Esophagus muscularis mucosa (tissue), 3 donors: ENCODE measurements at regions not wholly inside any gene's neighbourhood (a gene's known extent, or its start where the extent isn't known, plus 50 kb on each side); places are given as distances from the start of the nearest gene placed in this dataset.

ENCODE experiments used
- POLR2A ChIP-seq: fragments of 450-650 bp; IDR thresholded peaks from one replicate; pipeline ENCODE4 v1.6.1; 2017; ENCODE audit warnings: antibody characterized with exemption, moderate library complexity, mild to moderate bottlenecking, low read depth
- TF ChIP-seq, protein P1 (sequence below), 3 experiments: fragments of 200-600 bp in 2 of 3; fragments of 450-650 bp in 1 of 3; sonication (generic) in 2 of 3; IDR thresholded peaks; one replicate each; pipeline ENCODE4 v1.5.1; 2017 to 2019; ENCODE audit warnings: antibody characterized with exemption in 3 of 3, mild to moderate bottlenecking in 2 of 3, moderate library complexity in 1 of 3

DNA sequence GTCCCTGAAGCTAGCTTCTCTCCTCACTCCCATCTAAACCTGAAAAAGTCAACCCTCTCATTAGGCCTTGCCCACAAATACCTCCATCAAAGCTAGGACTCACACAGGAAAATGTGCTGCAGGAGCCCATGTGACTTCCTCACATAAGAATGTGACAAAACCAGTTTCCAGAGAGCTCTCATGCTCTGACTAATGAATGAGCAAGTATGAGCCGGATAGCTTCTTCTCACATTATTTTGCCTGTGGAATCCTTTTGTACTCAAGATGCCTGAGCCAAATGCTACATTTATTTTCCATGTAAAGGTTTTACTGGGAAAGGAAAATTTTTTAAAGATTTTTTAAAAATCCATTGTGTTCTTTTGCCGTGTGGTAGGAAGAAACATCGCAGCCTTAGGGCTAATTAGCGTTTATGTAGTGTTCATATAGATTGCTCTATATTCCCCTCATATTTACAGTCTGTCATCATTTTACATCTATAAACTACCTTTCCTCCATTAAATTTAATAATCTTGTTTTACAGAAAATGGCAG is 68.6 kb upstream of the CCN6 start:
- TF ChIP-seq, protein P1, sequence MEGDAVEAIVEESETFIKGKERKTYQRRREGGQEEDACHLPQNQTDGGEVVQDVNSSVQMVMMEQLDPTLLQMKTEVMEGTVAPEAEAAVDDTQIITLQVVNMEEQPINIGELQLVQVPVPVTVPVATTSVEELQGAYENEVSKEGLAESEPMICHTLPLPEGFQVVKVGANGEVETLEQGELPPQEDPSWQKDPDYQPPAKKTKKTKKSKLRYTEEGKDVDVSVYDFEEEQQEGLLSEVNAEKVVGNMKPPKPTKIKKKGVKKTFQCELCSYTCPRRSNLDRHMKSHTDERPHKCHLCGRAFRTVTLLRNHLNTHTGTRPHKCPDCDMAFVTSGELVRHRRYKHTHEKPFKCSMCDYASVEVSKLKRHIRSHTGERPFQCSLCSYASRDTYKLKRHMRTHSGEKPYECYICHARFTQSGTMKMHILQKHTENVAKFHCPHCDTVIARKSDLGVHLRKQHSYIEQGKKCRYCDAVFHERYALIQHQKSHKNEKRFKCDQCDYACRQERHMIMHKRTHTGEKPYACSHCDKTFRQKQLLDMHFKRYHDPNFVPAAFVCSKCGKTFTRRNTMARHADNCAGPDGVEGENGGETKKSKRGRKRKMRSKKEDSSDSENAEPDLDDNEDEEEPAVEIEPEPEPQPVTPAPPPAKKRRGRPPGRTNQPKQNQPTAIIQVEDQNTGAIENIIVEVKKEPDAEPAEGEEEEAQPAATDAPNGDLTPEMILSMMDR (IDR thresholded peaks at IDR 0.05) = no peak
- no peak for TF ChIP-seq POLR2A
